Calu3 (cell line): ENCODE measurements at regions not wholly inside any gene's neighbourhood (a gene's known extent, or its start where the extent isn't known, plus 50 kb on each side); places are given as distances from the start of the nearest gene placed in this dataset.

ENCODE experiments used
- BruUV-seq: library from RNA; stranded (reverse); fragments of 400-500 nt; replicated peaks from 2 replicates; lab custom pipeline; 2021; lab: Mats Ljungman, UMichigan
- CTCF ChIA-PET: fragments of 300-600 bp; sonication (Branson Sonifier 250); formaldehyde crosslinking; loops from one replicate; lab custom pipeline; 2022; ENCODE audit warnings: antibody characterized with exemption; lab: Charles Lee
- DNase-seq: peaks from one replicate; pipeline ENCODE4 v3.0.0; 2022
- H3K27ac Mint-ChIP-seq: one replicate; pipeline ENCODE4 v1.8.0; 2022; ENCODE audit warnings: mixed read lengths; ENCODE audit not compliant: unreplicated experiment
- H3K27me3 Mint-ChIP-seq: one replicate; pipeline ENCODE4 v1.8.0; 2022; ENCODE audit warnings: mixed read lengths; ENCODE audit not compliant: unreplicated experiment
- H3K36me3 Mint-ChIP-seq: one replicate; pipeline ENCODE4 v1.8.0; 2022; ENCODE audit warnings: mild to moderate bottlenecking, moderate library complexity, mixed read lengths; ENCODE audit not compliant: insufficient read depth, unreplicated experiment
- H3K4me1 Mint-ChIP-seq: one replicate; pipeline ENCODE4 v1.8.0; 2022; ENCODE audit warnings: mild to moderate bottlenecking, low read depth, mixed read lengths; ENCODE audit not compliant: unreplicated experiment
- H3K4me3 Mint-ChIP-seq: one replicate; pipeline ENCODE4 v1.8.0; 2022; ENCODE audit warnings: mild to moderate bottlenecking, low read depth, moderate library complexity, mixed read lengths; ENCODE audit not compliant: unreplicated experiment
- H3K9me3 Mint-ChIP-seq: one replicate; pipeline ENCODE4 v1.8.0; 2022; ENCODE audit warnings: low read depth, mixed read lengths; ENCODE audit not compliant: unreplicated experiment
- intact Hi-C: fragments of 100-400 bp; cut with micrococcal nuclease; formaldehyde crosslinking; loops from one replicate; pipeline ENCODE4 v1.10.0; 2022; ENCODE audit not compliant: unreplicated experiment
- TF ChIP-seq, protein P1 (sequence below): fragments of 200-600 bp; IDR thresholded peaks from one replicate; pipeline ENCODE4 v1.8.0; 2022; ENCODE audit warnings: antibody characterized with exemption; ENCODE audit not compliant: unreplicated experiment

DNA sequence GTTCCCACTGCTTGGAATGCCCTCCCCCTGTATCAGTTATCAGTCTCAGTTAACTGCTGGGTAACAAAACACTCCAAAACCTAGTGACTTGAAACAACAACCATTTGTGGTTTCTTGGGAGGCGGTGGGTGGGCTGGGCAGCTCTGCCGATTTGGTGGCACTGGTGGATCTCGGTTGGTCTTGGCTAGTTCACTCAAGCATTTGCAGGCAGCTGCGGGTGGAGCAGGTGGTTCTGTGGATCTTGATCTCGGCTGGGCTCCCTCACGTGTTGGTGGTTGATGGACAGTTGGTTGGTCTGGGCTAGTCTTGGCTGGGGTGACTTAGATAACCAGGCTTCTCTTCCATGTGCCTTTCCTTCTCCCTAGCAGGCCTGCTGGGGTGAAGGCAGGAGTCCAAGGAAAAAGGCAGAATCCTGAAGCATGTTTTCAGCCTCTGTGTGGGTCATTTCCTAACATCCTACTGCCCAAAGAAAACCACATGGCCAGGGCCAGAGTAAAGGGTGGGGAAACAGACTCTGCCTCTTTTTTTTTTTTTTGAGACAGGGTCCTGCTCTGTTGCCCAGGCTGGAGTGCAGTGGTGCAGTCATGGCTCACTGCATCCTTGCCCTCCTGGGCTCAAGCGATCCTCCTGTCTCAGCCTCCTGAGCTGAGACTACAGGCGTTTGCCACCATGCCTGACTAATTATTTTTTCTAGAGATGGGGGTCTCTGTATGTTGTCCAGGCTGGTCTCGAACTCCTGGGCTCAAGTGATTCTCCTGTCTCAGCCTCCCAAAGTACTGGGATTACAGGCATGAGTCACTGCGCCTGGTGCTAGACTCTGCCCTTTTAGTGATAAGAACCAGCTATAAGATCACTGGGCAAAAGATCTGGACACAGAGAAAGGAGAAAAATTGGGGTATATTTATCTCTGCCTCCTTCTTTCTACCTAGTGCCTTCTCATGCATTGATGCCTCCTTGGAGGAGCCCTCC is 183.7 kb downstream of the RGS3 start:
- no peak for DNase-seq

DNA sequence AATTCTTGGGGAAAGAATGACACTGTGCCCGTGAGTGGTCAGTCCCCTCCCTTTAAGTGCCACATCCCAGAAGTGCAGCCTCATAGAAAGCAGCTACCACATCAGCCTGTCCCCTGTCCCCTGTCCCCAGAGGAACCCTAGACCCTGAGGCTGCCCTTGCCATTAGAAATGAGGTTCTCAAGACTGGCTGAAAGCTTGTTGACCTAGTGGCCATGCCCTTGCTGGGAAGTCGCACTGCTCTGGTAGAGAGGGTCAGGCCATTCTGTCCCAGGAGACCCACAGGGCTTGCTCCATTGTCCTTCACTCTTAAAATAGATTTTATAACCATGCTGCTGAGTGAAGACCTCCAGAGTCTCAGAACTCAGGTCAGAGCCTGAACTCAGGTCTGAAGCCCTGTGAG is 184.5 kb downstream of the RGS3 start:
- H3K27me3 Mint-ChIP-seq: no peaks in the 10 kb centered on the region
- intact Hi-C loops: no loop called here
- H3K27ac Mint-ChIP-seq: no peak overlapping the region
- H3K4me3 Mint-ChIP-seq: no peak overlapping the region
- no peaks in the 10 kb centered on the region for H3K36me3 Mint-ChIP-seq
- DNase-seq: no peak
- TF ChIP-seq, protein P1, sequence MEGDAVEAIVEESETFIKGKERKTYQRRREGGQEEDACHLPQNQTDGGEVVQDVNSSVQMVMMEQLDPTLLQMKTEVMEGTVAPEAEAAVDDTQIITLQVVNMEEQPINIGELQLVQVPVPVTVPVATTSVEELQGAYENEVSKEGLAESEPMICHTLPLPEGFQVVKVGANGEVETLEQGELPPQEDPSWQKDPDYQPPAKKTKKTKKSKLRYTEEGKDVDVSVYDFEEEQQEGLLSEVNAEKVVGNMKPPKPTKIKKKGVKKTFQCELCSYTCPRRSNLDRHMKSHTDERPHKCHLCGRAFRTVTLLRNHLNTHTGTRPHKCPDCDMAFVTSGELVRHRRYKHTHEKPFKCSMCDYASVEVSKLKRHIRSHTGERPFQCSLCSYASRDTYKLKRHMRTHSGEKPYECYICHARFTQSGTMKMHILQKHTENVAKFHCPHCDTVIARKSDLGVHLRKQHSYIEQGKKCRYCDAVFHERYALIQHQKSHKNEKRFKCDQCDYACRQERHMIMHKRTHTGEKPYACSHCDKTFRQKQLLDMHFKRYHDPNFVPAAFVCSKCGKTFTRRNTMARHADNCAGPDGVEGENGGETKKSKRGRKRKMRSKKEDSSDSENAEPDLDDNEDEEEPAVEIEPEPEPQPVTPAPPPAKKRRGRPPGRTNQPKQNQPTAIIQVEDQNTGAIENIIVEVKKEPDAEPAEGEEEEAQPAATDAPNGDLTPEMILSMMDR: no peak
- no peaks in the 10 kb centered on the region for H3K4me1 Mint-ChIP-seq
- no TSS peak for BruUV-seq
- no peaks in the 10 kb centered on the region for H3K9me3 Mint-ChIP-seq
- CTCF ChIA-PET: interaction anchor here (0.9 kb wide), 1 partner anchor 46 kb away, joined by 7 read pairs; no protein-coding TSS in a partner anchor

More for the DNA sequence above, 183.7 kb downstream of the RGS3 start:
- no TSS peak for BruUV-seq
- TF ChIP-seq, protein P1: no peak
- Mint-ChIP-seq H3K9me3 (no peaks in the 10 kb centered on the region), H3K27me3 (no peaks in the 10 kb centered on the region), H3K4me1 (no peaks in the 10 kb centered on the region), H3K4me3 (no peak overlapping the region), H3K27ac (no peak overlapping the region), H3K36me3 (no peaks in the 10 kb centered on the region)
- intact Hi-C loops: no loop called here
- CTCF ChIA-PET: interaction anchor here (0.9 kb wide), 1 partner anchor 45 kb away, joined by 7 read pairs; no protein-coding TSS in a partner anchor

DNA sequence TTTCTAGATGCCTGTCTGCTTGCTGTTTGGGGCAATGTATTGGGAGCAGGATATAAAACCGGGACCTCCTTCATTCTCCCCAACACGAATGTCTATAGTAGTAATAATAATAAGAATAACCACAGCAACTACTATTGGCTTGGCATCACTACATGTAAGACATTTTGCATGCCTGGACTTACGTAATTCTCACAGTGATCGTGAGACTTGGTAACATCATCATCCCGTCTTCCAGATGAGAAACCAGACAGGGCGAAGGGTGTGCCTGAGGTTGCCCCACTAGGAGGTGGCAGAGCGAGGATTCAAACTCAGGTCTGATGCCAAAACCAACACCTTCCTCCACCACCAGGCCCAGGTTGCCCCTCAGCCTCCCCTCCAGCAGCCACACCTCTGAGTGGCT is 185.1 kb downstream of the RGS3 start:
- Mint-ChIP-seq H3K27me3 (no peaks in the 10 kb centered on the region), H3K9me3 (no peaks in the 10 kb centered on the region), H3K36me3 (no peaks in the 10 kb centered on the region), H3K27ac (no peak overlapping the region), H3K4me3 (no peak overlapping the region), H3K4me1 (no peaks in the 10 kb centered on the region)
- no TSS peak for BruUV-seq
- TF ChIP-seq, protein P1: no peak
- DNase-seq: no peak
- intact Hi-C loops: no loop called here
- CTCF ChIA-PET: no interaction called here

DNA sequence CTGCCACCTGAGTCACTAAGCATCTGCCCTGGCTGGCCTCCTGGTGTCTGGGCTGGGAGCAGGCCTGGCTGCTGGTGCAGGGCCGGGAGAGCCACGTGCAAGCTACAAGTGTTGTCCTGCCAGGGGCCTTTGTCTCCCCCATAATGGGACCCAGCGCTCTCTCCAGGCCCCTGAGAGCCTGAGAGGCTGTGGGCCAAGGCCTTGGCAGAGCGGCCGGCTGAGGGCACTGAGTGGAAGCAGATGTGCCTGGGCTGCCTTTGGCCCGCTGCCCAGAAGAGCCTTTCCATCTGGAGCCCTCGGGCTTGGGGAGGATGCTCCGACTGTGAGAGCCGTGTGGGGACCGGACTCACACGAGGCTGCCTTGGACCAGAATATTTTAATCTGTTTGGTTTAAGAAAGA is 185.5 kb downstream of the RGS3 start:
- no peak overlapping the region for H3K27ac Mint-ChIP-seq
- H3K36me3 Mint-ChIP-seq: no peaks in the 10 kb centered on the region

More for the DNA sequence above, 185.5 kb downstream of the RGS3 start:
- intact Hi-C loops: no loop called here
- Mint-ChIP-seq H3K4me3 (no peak overlapping the region), H3K27me3 (no peaks in the 10 kb centered on the region), H3K4me1 (no peaks in the 10 kb centered on the region), H3K9me3 (no peaks in the 10 kb centered on the region)
- no peak for DNase-seq
- no TSS peak for BruUV-seq
- TF ChIP-seq, protein P1: no peak
- CTCF ChIA-PET: no interaction called here
